ENCODE measurements at regions not wholly inside any gene's neighbourhood (a gene's known extent, or its start where the extent isn't known, plus 50 kb on each side); places are given as distances from the start of the nearest gene placed in this dataset.

DNA sequence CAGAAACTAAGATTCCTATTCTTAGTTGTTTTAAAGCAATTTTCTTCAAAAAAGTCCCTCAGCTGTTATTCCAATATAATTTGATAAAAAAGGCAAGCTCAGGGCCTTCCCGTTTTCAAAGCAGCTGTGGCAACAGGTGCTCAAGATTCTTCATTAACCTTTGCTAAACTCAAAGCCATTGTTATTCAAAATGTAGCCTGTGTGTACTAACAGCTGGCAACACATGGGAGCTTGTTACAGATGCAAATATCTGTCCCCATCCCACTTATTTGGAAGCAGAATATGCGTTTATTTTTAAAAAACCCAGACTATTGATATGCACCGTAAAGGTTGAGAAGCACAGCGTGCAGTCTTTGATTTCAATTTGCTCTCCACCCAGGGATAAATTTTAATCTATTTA, 210.4 kb upstream of the SYT10 start:
- TF ChIP-seq, protein P1, sequence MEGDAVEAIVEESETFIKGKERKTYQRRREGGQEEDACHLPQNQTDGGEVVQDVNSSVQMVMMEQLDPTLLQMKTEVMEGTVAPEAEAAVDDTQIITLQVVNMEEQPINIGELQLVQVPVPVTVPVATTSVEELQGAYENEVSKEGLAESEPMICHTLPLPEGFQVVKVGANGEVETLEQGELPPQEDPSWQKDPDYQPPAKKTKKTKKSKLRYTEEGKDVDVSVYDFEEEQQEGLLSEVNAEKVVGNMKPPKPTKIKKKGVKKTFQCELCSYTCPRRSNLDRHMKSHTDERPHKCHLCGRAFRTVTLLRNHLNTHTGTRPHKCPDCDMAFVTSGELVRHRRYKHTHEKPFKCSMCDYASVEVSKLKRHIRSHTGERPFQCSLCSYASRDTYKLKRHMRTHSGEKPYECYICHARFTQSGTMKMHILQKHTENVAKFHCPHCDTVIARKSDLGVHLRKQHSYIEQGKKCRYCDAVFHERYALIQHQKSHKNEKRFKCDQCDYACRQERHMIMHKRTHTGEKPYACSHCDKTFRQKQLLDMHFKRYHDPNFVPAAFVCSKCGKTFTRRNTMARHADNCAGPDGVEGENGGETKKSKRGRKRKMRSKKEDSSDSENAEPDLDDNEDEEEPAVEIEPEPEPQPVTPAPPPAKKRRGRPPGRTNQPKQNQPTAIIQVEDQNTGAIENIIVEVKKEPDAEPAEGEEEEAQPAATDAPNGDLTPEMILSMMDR (IDR thresholded peaks at IDR 0.05), result no peak
- TF ChIP-seq POLR2A (IDR thresholded peaks at IDR 0.05), result no peak
